GM12878 (cell line): ENCODE measurements at regions not wholly inside any gene's neighbourhood (a gene's known extent, or its start where the extent isn't known, plus 50 kb on each side); places are given as distances from the start of the nearest gene placed in this dataset.
A peak's percentile ranks its signal among the peaks of the same experiment; 100 is the strongest.

ENCODE experiments used
- ASH2L ChIP-seq: fragments of 300-600, 200-600 bp; sonication (generic); IDR thresholded peaks from 2 replicates; pipeline ENCODE4 v1.6.1; 2017; ENCODE audit warnings: low read depth, mild to moderate bottlenecking, borderline replicate concordance
- EGR1 ChIP-seq, 2 experiments: IDR thresholded peaks; 1 replicate in 1 of 2; 2 replicates in 1 of 2; pipeline ENCODE4 v1.6.1; 2011 to 2012; ENCODE audit warnings: low read depth in 2 of 2, low read length in 2 of 2, borderline replicate concordance in 1 of 2, mild to moderate bottlenecking in 1 of 2, moderate library complexity in 1 of 2
- ESRRA ChIP-seq: IDR thresholded peaks from 2 replicates; pipeline ENCODE4 v1.6.1; 2012; ENCODE audit warnings: mild to moderate bottlenecking, low read length, improper control_type of control experiment
- HCFC1 ChIP-seq: fragments of 150-350 bp; IDR thresholded peaks from 2 replicates; pipeline ENCODE4 v1.6.1; 2014; ENCODE audit warnings: low read length
- IKZF1 ChIP-seq: fragments of 450-650 bp; conservative IDR thresholded peaks from 2 replicates; pipeline ENCODE4 v1.6.1; 2017; ENCODE audit warnings: antibody characterized with exemption, mild to moderate bottlenecking
- POLR2AphosphoS2 ChIP-seq: IDR thresholded peaks from 2 replicates; pipeline ENCODE4 v1.6.1; 2011; ENCODE audit warnings: low read depth, mild to moderate bottlenecking, low read length, improper control_type of control experiment, moderate library complexity
- RAD21 ChIP-seq: IDR thresholded peaks from 2 replicates; pipeline ENCODE4 v1.6.1; 2011; ENCODE audit warnings: mild to moderate bottlenecking, low read depth, low read length, moderate library complexity; ENCODE audit not compliant: insufficient read depth
- SMC3 ChIP-seq: IDR thresholded peaks from 2 replicates; pipeline ENCODE4 v1.6.1; 2011; ENCODE audit warnings: low read length, improper control_type of control experiment, borderline replicate concordance
- TF ChIP-seq, protein P1 (sequence below): fragments of 150-350 bp; IDR thresholded peaks from 2 replicates; pipeline ENCODE4 v1.6.1; 2016; ENCODE audit warnings: low read depth, low read length
- TF ChIP-seq, protein P2 (sequence below): fragments of 450-650 bp; IDR thresholded peaks from 2 replicates; pipeline ENCODE4 v1.6.1; 2017; ENCODE audit warnings: low read depth, mild to moderate bottlenecking, moderate library complexity
- TF ChIP-seq, protein P3 (sequence below): fragments of 450-650 bp; IDR thresholded peaks from 2 replicates; pipeline ENCODE4 v1.6.1; 2018; ENCODE audit warnings: borderline replicate concordance, mild to moderate bottlenecking; ENCODE audit not compliant: partially characterized antibody
- TF ChIP-seq, protein P4 (sequence below): IDR thresholded peaks from 2 replicates; pipeline ENCODE4 v1.6.1; 2012; ENCODE audit warnings: low read length, inconsistent platforms

DNA sequence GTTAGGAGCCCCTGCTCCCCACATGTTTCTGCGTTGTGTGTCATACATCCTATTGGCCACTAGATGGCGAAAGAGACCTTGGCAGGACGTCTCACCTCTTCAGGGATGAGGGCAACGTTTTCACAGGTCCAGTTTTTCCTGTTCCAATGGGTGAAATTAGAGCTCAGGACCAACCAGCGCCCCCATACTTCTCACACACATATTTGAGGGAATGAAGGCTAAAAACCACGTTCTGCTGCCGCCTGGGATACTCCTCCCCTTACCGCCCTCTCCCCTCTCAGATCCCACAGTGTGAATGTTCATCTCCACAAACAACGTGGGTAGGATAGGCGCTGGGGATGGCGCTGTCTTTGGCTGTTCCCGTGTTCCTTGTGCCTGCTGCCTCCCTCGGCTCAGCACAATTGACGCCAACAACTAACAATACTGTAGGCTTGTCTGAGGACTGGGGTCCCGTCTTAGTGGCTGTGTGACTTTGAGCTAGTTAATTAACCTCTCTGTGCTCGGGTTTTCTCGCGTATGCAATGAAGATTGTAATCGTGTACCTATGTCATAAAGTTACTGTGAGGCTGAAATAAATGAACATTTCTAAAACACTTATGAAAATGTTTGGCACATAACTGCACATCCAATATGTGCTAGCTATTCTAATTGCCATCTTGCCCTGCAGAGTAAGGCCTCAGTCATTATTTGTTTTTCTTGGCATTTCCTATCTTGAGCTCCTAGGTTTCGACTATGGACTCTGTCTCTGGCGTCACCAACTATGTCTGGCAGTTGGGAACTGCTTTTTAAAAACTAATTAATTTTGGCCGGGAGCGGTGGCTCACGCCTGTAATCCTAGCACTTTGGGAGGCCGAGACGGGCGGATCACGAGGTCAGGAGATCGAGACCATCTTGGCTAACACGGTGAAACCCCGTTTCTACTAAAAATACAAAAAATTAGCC, 181.3 kb upstream of the STK26 start (continued):
- TF ChIP-seq, protein P1, sequence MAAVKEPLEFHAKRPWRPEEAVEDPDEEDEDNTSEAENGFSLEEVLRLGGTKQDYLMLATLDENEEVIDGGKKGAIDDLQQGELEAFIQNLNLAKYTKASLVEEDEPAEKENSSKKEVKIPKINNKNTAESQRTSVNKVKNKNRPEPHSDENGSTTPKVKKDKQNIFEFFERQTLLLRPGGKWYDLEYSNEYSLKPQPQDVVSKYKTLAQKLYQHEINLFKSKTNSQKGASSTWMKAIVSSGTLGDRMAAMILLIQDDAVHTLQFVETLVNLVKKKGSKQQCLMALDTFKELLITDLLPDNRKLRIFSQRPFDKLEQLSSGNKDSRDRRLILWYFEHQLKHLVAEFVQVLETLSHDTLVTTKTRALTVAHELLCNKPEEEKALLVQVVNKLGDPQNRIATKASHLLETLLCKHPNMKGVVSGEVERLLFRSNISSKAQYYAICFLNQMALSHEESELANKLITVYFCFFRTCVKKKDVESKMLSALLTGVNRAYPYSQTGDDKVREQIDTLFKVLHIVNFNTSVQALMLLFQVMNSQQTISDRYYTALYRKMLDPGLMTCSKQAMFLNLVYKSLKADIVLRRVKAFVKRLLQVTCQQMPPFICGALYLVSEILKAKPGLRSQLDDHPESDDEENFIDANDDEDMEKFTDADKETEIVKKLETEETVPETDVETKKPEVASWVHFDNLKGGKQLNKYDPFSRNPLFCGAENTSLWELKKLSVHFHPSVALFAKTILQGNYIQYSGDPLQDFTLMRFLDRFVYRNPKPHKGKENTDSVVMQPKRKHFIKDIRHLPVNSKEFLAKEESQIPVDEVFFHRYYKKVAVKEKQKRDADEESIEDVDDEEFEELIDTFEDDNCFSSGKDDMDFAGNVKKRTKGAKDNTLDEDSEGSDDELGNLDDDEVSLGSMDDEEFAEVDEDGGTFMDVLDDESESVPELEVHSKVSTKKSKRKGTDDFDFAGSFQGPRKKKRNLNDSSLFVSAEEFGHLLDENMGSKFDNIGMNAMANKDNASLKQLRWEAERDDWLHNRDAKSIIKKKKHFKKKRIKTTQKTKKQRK = no peak
- peak; percentile 50; the same call in 1 of the 2 replicates for TF ChIP-seq IKZF1
- TF ChIP-seq, protein P2, sequence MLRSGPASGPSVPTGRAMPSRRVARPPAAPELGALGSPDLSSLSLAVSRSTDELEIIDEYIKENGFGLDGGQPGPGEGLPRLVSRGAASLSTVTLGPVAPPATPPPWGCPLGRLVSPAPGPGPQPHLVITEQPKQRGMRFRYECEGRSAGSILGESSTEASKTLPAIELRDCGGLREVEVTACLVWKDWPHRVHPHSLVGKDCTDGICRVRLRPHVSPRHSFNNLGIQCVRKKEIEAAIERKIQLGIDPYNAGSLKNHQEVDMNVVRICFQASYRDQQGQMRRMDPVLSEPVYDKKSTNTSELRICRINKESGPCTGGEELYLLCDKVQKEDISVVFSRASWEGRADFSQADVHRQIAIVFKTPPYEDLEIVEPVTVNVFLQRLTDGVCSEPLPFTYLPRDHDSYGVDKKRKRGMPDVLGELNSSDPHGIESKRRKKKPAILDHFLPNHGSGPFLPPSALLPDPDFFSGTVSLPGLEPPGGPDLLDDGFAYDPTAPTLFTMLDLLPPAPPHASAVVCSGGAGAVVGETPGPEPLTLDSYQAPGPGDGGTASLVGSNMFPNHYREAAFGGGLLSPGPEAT = no peak
- TF ChIP-seq ASH2L = no peak
- no peak for TF ChIP-seq ESRRA
- no peak for TF ChIP-seq EGR1 (IDR thresholded peaks at IDR 0.05; ENCODE audit: borderline replicate concordance in 1 of 2, low read depth in 2 of 2, low read length in 2 of 2)
- TF ChIP-seq, protein P3, sequence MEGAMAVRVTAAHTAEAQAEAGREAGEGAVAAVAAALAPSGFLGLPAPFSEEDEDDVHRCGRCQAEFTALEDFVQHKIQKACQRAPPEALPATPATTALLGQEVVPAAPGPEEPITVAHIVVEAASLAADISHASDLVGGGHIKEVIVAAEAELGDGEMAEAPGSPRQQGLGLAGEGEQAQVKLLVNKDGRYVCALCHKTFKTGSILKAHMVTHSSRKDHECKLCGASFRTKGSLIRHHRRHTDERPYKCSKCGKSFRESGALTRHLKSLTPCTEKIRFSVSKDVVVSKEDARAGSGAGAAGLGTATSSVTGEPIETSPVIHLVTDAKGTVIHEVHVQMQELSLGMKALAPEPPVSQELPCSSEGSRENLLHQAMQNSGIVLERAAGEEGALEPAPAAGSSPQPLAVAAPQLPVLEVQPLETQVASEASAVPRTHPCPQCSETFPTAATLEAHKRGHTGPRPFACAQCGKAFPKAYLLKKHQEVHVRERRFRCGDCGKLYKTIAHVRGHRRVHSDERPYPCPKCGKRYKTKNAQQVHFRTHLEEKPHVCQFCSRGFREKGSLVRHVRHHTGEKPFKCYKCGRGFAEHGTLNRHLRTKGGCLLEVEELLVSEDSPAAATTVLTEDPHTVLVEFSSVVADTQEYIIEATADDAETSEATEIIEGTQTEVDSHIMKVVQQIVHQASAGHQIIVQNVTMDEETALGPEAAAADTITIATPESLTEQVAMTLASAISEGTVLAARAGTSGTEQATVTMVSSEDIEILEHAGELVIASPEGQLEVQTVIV = no peak
- peak; percentile 96 for TF ChIP-seq RAD21
- TF ChIP-seq, protein P4, sequence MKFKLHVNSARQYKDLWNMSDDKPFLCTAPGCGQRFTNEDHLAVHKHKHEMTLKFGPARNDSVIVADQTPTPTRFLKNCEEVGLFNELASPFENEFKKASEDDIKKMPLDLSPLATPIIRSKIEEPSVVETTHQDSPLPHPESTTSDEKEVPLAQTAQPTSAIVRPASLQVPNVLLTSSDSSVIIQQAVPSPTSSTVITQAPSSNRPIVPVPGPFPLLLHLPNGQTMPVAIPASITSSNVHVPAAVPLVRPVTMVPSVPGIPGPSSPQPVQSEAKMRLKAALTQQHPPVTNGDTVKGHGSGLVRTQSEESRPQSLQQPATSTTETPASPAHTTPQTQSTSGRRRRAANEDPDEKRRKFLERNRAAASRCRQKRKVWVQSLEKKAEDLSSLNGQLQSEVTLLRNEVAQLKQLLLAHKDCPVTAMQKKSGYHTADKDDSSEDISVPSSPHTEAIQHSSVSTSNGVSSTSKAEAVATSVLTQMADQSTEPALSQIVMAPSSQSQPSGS = no peak
- no peak for TF ChIP-seq HCFC1
- peak; percentile 79 for TF ChIP-seq SMC3
- TF ChIP-seq POLR2AphosphoS2 = no peak
